Hematopoietic multipotent progenitor cell treated with erythropoietin and hydrocortisone succinate and interleukin-3 and kit ligand, for 6 days (in vitro differentiated cells): ENCODE measurements at regions not wholly inside any gene's neighbourhood (a gene's known extent, or its start where the extent isn't known, plus 50 kb on each side); places are given as distances from the start of the nearest gene placed in this dataset.
"Not testable (repeated sequence)": the region's sequence is repeated elsewhere in the genome, so short reads cannot be mapped to it uniquely, and the experiment has no call there.

Experiments used
- DNase-seq: peaks from one replicate; pipeline ENCODE4 v3.0.0-alpha.2; 2015

GRCh38 chr18:1732143-1732542, 827.5 kb downstream of the ADCYAP1 start:
- DNase-seq, result no peak

GRCh38 chr18:1746131-1746530, 825.2 kb downstream of the METTL4 start:
- no peak for DNase-seq

GRCh38 chr18:1751249-1751648, 820.1 kb downstream of the METTL4 start:
- DNase-seq, result no peak

GRCh38 chr18:1760901-1761300, 810.4 kb downstream of the METTL4 start:
- no peak for DNase-seq

GRCh38 chr18:1774261-1774660, 797.0 kb downstream of the METTL4 start:
- DNase-seq, result no peak

- no peak for DNase-seq
Observed at GRCh38 chr18:1777843-1778242, 793.5 kb downstream of the METTL4 start.

GRCh38 chr18:1778496-1779178, 792.7 kb downstream of the METTL4 start:
- no peak for DNase-seq

- DNase-seq, result no peak
Observed at GRCh38 chr18:1779587-1779986, 791.7 kb downstream of the METTL4 start.

GRCh38 chr18:1784113-1784512, 787.2 kb downstream of the METTL4 start:
- no peak for DNase-seq

GRCh38 chr18:1785980-1786379, 785.3 kb downstream of the METTL4 start:
- DNase-seq, result not testable (repeated sequence)

- DNase-seq, result no peak
Observed at GRCh38 chr18:1796636-1797035, 774.7 kb downstream of the METTL4 start.

- no peak for DNase-seq
Observed at GRCh38 chr18:1797235-1797634, 774.1 kb downstream of the METTL4 start.

GRCh38 chr18:1805521-1805920, 765.8 kb downstream of the METTL4 start:
- peak; percentile 10 for DNase-seq

- no peak for DNase-seq
Observed at GRCh38 chr18:1806884-1807615, 764.3 kb downstream of the METTL4 start.

GRCh38 chr18:1811282-1811681, 760.0 kb downstream of the METTL4 start:
- no peak for DNase-seq

- no peak for DNase-seq
Observed at GRCh38 chr18:1825296-1825695, 746.0 kb downstream of the METTL4 start.

GRCh38 chr18:1840878-1841277, 730.4 kb downstream of the METTL4 start:
- no peak for DNase-seq

GRCh38 chr18:1846640-1847039, 724.7 kb downstream of the METTL4 start:
- DNase-seq, result peak; percentile 1

GRCh38 chr18:1848716-1849115, 722.6 kb downstream of the METTL4 start:
- DNase-seq, result no peak

- no peak for DNase-seq
Observed at GRCh38 chr18:1849386-1849785, 721.9 kb downstream of the METTL4 start.

- DNase-seq, result not testable (repeated sequence)
Observed at GRCh38 chr18:1857281-1857680, 714.0 kb downstream of the METTL4 start.

- no peak for DNase-seq
Observed at GRCh38 chr18:1861473-1861872, 709.8 kb downstream of the METTL4 start.

- DNase-seq, result no peak
Observed at GRCh38 chr18:1865869-1866268, 705.4 kb downstream of the METTL4 start.

GRCh38 chr18:1872274-1872673, 699.0 kb downstream of the METTL4 start:
- no peak for DNase-seq

- DNase-seq, result no peak
Observed at GRCh38 chr18:1875219-1875618, 696.1 kb downstream of the METTL4 start.
